ENCODE measurements at regions not wholly inside any gene's neighbourhood (a gene's known extent, or its start where the extent isn't known, plus 50 kb on each side); places are given as distances from the start of the nearest gene placed in this dataset.
A peak's percentile ranks its signal among the peaks of the same experiment; 100 is the strongest.
"Not testable (repeated sequence)": the region's sequence is repeated elsewhere in the genome, so short reads cannot be mapped to it uniquely, and the experiment has no call there.

- intact Hi-C loops (cut with DNase I), result no loop called here
- DNase-seq (ENCODE audit: low spot score), result no peak
Observed at GRCh38 chr2:163039266-163039665, 200.7 kb upstream of the KCNH7 start.

- intact Hi-C loops (cut with DNase I), result no loop called here
- DNase-seq (ENCODE audit: low spot score), result no peak
Observed at GRCh38 chr2:163028807-163029206, 190.2 kb upstream of the KCNH7 start.

- DNase-seq (ENCODE audit: low spot score); intact Hi-C loops (cut with DNase I): not testable (repeated sequence)
Observed at GRCh38 chr2:163026136-163026775, 187.7 kb upstream of the KCNH7 start.

GRCh38 chr2:163016882-163017281, 178.3 kb upstream of the KCNH7 start:
- peak; percentile 60 for DNase-seq (ENCODE audit: low spot score)
- intact Hi-C loops (cut with DNase I), result not testable (repeated sequence)

- intact Hi-C loops (cut with DNase I), result no loop called here
- no peak for DNase-seq (ENCODE audit: low spot score)
Observed at GRCh38 chr2:163011000-163011399, 172.4 kb upstream of the KCNH7 start.

- intact Hi-C loops (cut with DNase I), result no loop called here
- no peak for DNase-seq (ENCODE audit: low spot score)
Observed at GRCh38 chr2:163008642-163009041, 170.1 kb upstream of the KCNH7 start.

- no peak for DNase-seq (ENCODE audit: low spot score)
- intact Hi-C loops (cut with DNase I), result no loop called here
Observed at GRCh38 chr2:162994718-162995117, 156.2 kb upstream of the KCNH7 start.

- no peak for DNase-seq (ENCODE audit: low spot score)
- intact Hi-C loops (cut with DNase I), result no loop called here
Observed at GRCh38 chr2:162992828-162993227, 154.3 kb upstream of the KCNH7 start.

- intact Hi-C loops (cut with DNase I), result no loop called here
- DNase-seq (ENCODE audit: low spot score), result no peak
Observed at GRCh38 chr2:162989507-162989906, 150.9 kb upstream of the KCNH7 start.

GRCh38 chr2:162974771-162975170, 136.2 kb upstream of the KCNH7 start:
- no peak for DNase-seq (ENCODE audit: low spot score)

GRCh38 chr2:162972383-162972782, 133.8 kb upstream of the KCNH7 start:
- intact Hi-C loops (cut with DNase I), result no loop called here
- DNase-seq (ENCODE audit: low spot score), result no peak

More at GRCh38 chr2:162974771-162975170, 136.2 kb upstream of the KCNH7 start:
- intact Hi-C loops (cut with DNase I), result no loop called here

- intact Hi-C loops (cut with DNase I), result no loop called here
- no peak for DNase-seq (ENCODE audit: low spot score)
Observed at GRCh38 chr2:162968306-162968705, 129.7 kb upstream of the KCNH7 start.

GRCh38 chr2:162967811-162968210, 129.2 kb upstream of the KCNH7 start:
- no peak for DNase-seq (ENCODE audit: low spot score)
- intact Hi-C loops (cut with DNase I), result no loop called here

- intact Hi-C loops (cut with DNase I), result no loop called here
- DNase-seq (ENCODE audit: low spot score), result no peak
Observed at GRCh38 chr2:162967147-162967546, 128.6 kb upstream of the KCNH7 start.

GRCh38 chr2:162965191-162965590, 126.6 kb upstream of the KCNH7 start:
- DNase-seq (ENCODE audit: low spot score), result no peak
- intact Hi-C loops (cut with DNase I), result no loop called here

GRCh38 chr2:162964513-162964912, 125.9 kb upstream of the KCNH7 start:
- DNase-seq (ENCODE audit: low spot score), result no peak
- intact Hi-C loops (cut with DNase I), result no loop called here

- DNase-seq (ENCODE audit: low spot score), result no peak
- intact Hi-C loops (cut with DNase I), result no loop called here
Observed at GRCh38 chr2:162963156-162963555, 124.6 kb upstream of the KCNH7 start.

- intact Hi-C loops (cut with DNase I), result no loop called here
- no peak for DNase-seq (ENCODE audit: low spot score)
Observed at GRCh38 chr2:162945785-162946184, 107.2 kb upstream of the KCNH7 start.

- intact Hi-C loops (cut with DNase I), result no loop called here
- DNase-seq (ENCODE audit: low spot score), result no peak
Observed at GRCh38 chr2:162938387-162938786, 99.8 kb upstream of the KCNH7 start.

- no peak for DNase-seq (ENCODE audit: low spot score)
- intact Hi-C loops (cut with DNase I), result no loop called here
Observed at GRCh38 chr2:162934191-162934590, 95.6 kb upstream of the KCNH7 start.

- intact Hi-C loops (cut with DNase I), result no loop called here
- DNase-seq (ENCODE audit: low spot score), result no peak
Observed at GRCh38 chr2:162932416-162932815, 93.8 kb upstream of the KCNH7 start.

- intact Hi-C loops (cut with DNase I), result no loop called here
Observed at GRCh38 chr2:162929571-162929970, 91.0 kb upstream of the KCNH7 start.

More at GRCh38 chr2:162929571-162929970, 91.0 kb upstream of the KCNH7 start:
- DNase-seq (ENCODE audit: low spot score), result no peak

Measured in posterior vena cava (tissue), 2 donors.